GM18858 (cell line): ENCODE measurements at regions not wholly inside any gene's neighbourhood (a gene's known extent, or its start where the extent isn't known, plus 50 kb on each side); places are given as distances from the start of the nearest gene placed in this dataset.

Experiments
- ATAC-seq: cut with Tn5 transposase; IDR thresholded peaks from one replicate; pipeline ENCODE4 v1.9.1; 2021; ENCODE audit not compliant: unreplicated experiment

DNA sequence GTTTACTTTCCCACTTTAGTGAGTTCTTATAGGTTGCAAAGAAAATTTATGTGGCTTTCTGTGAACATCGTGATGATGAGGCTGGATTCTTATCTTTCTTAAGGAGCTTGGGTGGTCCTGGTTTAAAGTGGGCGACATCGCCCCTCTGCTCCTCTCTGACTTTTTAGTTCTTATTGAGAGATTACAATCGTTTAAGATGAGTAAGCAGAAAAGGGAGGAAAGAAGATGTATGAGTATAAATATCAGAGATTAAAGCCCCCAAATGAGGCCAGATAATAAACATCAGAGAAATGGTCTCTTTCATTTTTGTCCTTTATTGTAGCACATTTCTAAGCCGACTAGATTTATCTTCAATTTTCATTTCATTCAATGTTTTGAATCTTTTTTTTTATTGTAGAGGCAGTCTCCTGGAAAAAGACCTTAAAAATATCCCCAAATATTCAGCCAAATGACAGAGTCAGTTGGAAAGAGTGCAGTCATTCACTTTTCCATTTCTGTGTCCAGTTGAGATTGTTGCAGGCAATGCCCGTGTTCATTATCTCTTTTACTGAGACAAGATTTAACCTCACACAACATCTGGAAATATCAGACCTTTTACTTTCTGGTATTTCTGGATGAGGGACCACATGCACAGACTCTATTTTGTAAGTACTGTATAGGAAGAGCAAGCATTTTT lies 62.0 kb upstream of the PDE7B start:
- no peak for ATAC-seq

DNA sequence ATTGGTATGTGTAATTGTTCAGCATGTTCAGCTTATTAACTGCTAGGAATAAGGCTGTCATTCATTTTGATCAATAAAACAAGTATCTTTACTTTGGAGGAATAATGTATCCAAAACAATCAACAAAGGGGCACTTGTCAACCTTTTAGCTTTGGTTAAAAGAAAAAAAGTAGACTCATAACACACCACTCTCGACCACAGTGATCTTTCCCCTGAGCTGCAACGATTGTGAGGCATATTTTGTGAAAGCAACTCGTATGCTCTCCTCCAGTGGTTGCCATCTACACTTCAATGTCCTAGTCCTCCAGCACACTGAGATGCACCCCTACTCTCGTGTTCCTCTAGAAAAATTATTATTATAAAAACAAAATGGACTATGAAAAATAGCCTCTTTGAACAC lies 60.1 kb upstream of the PDE7B start:
- ATAC-seq, result no peak

DNA sequence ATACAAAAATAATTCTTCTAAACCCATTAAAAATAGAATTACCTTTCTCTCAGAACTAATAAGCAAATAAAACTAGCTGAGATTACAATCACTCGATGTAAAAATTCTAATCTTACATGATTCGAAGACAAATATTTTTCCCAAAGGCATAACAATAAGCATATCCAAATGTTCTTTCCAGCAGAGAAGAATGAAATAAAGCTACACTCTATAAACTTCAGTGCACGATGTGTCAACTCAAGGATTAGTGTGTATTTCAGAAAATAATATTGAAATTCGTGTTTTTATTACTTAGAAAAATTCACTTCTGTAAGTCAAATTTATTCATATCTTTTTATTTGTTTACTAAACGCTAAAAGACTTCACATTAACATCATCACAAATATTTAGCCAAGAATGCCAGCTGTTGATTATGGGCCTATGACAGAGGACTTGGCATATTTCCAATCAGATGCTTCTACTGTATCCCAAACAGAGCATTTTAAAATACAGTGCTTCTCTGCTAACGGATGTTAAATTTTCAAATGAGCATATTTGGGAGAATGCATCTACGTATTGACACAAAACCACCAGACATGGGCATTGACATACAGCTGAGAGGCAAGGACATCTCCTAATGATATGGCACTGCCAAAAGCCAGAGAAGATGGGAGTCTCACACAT lies 54.7 kb upstream of the PDE7B start:
- ATAC-seq, result no peak

GRCh38 chr6:135797361-135797760 lies 54.1 kb upstream of the PDE7B start:
- ATAC-seq, result no peak

- no peak for ATAC-seq
These were observed 52.6 kb upstream of the PDE7B start for GRCh38 chr6:135798751-135799515.
